C4-2B (cell line): ENCODE measurements at regions not wholly inside any gene's neighbourhood (a gene's known extent, or its start where the extent isn't known, plus 50 kb on each side); places are given as distances from the start of the nearest gene placed in this dataset.

Experiments
- CTCF ChIP-seq: fragments of 450-650 bp; conservative IDR thresholded peaks from 2 replicates; pipeline ENCODE4 v1.5.1; 2017; ENCODE audit warnings: mild to moderate bottlenecking
- ZFX ChIP-seq: fragments of 450-650 bp; IDR thresholded peaks from 2 replicates; pipeline ENCODE4 v1.6.1; 2017

GRCh38 chr15:61726166-61726565 lies 334.1 kb downstream of the VPS13C start:
- TF ChIP-seq CTCF (no peak), ZFX (no peak)
